OCI-LY1 (cell line): ENCODE measurements at regions not wholly inside any gene's neighbourhood (a gene's known extent, or its start where the extent isn't known, plus 50 kb on each side); places are given as distances from the start of the nearest gene placed in this dataset.

Experiments
- H2AFZ ChIP-seq: fragments of 200-600 bp; sonication (generic), shearing (Covaris generic); 2 replicates; pipeline ENCODE4 v1.6.0; 2014; ENCODE audit warnings: antibody characterized with exemption, mild to moderate bottlenecking, low read length
- H3F3A ChIP-seq: fragments of 200-600 bp; sonication (generic), shearing (Covaris generic); 2 replicates; pipeline ENCODE4 v1.6.0; 2014; ENCODE audit warnings: mild to moderate bottlenecking, antibody characterized with exemption, low read length, moderate library complexity; ENCODE audit not compliant: insufficient read depth
- H3K27ac ChIP-seq: fragments of 200-600 bp; sonication (generic); 2 replicates; pipeline ENCODE4 v1.5.1; 2014; ENCODE audit warnings: low read length, mixed run types, mild to moderate bottlenecking, low read depth; ENCODE audit not compliant: poor library complexity, severe bottlenecking
- H3K27me3 ChIP-seq: fragments of 200-600 bp; sonication (generic); 2 replicates; pipeline ENCODE4 v1.6.0; 2014; ENCODE audit warnings: antibody characterized with exemption, mild to moderate bottlenecking, low read length, moderate library complexity; ENCODE audit not compliant: insufficient read depth
- H3K36me3 ChIP-seq: fragments of 200-600 bp; sonication (generic); 2 replicates; pipeline ENCODE4 v1.6.1; 2014; ENCODE audit warnings: mild to moderate bottlenecking, antibody characterized with exemption, low read length, moderate library complexity, mixed read lengths; ENCODE audit not compliant: insufficient read depth
- H3K4me1 ChIP-seq: fragments of 200-600 bp; sonication (generic); 2 replicates; pipeline ENCODE4 v1.5.1; 2014; ENCODE audit warnings: mild to moderate bottlenecking, low read length, moderate library complexity; ENCODE audit not compliant: insufficient read depth, severe bottlenecking
- H3K4me2 ChIP-seq: fragments of 200-600 bp; sonication (generic), shearing (Covaris generic); 2 replicates; pipeline ENCODE4 v1.6.1; 2014; ENCODE audit warnings: low read length
- H3K4me3 ChIP-seq: fragments of 200-600 bp; sonication (generic); 2 replicates; pipeline ENCODE4 v1.5.1; 2014; ENCODE audit warnings: low read length, low read depth, mild to moderate bottlenecking, mixed read lengths; ENCODE audit not compliant: poor library complexity, severe bottlenecking
- H3K79me2 ChIP-seq: fragments of 200-600 bp; shearing (Covaris generic); 2 replicates; pipeline ENCODE4 v1.6.1; 2016; ENCODE audit warnings: mixed run types, low read length, mixed read lengths; ENCODE audit not compliant: insufficient read depth
- H3K9ac ChIP-seq: fragments of 200-600 bp; sonication (generic), shearing (Covaris generic); 2 replicates; pipeline ENCODE4 v1.6.1; 2014; ENCODE audit warnings: mild to moderate bottlenecking, low read length, mixed read lengths
- H3K9me2 ChIP-seq: fragments of 200-600 bp; sonication (generic), shearing (Covaris generic); 2 replicates; pipeline ENCODE4 v1.6.1; 2014; ENCODE audit warnings: low read depth, mild to moderate bottlenecking, low read length, mixed read lengths
- H3K9me3 ChIP-seq: fragments of 200-600 bp; shearing (Covaris generic); 2 replicates; pipeline ENCODE4 v1.6.1; 2014; ENCODE audit warnings: low read length, mixed read lengths
- H4K20me1 ChIP-seq: fragments of 200-600 bp; sonication (generic), shearing (Covaris generic); 2 replicates; pipeline ENCODE4 v1.6.0; 2016; ENCODE audit warnings: mild to moderate bottlenecking, low read length; ENCODE audit not compliant: insufficient read depth
- CTCF ChIP-seq: fragments of 200-600 bp; sonication (generic), shearing (Covaris generic); IDR thresholded peaks from 2 replicates; pipeline ENCODE4 v1.5.1; 2017; ENCODE audit warnings: mild to moderate bottlenecking, antibody characterized with exemption, low read length, moderate library complexity, mixed read lengths
- EZH2 ChIP-seq: fragments of 200-600 bp; sonication (generic), shearing (Covaris generic); IDR thresholded peaks from 2 replicates; pipeline ENCODE4 v1.8.0; 2017; ENCODE audit warnings: borderline replicate concordance, mixed run types, mild to moderate bottlenecking, antibody characterized with exemption, low read length, moderate library complexity, mixed read lengths

GRCh38 chr7:13217768-13218167 lies 530.3 kb downstream of the ARL4A start:
- no peak overlapping the region for H3K27ac ChIP-seq
- no peak overlapping the region for H3K4me2 ChIP-seq
- no peaks in the 10 kb centered on the region for H3K9me2 ChIP-seq
- H3K9me3 ChIP-seq: no peaks in the 10 kb centered on the region
- no peak overlapping the region for H3K9ac ChIP-seq
- no peaks in the 10 kb centered on the region for H3F3A ChIP-seq
- TF ChIP-seq EZH2 (no peak), CTCF (no peak)
- H3K79me2 ChIP-seq: no peaks in the 10 kb centered on the region
- no peaks in the 10 kb centered on the region for H3K36me3 ChIP-seq
- H2AFZ ChIP-seq: no peak overlapping the region
- H3K4me3 ChIP-seq: no peak overlapping the region
- no peaks in the 10 kb centered on the region for H4K20me1 ChIP-seq
- no peaks in the 10 kb centered on the region for H3K27me3 ChIP-seq
- H3K4me1 ChIP-seq: no peaks in the 10 kb centered on the region

GRCh38 chr7:13225068-13225467 lies 537.6 kb downstream of the ARL4A start:
- Histone ChIP-seq H3K4me1 (no peaks in the 10 kb centered on the region), H3K27me3 (no peaks in the 10 kb centered on the region)

GRCh38 chr7:13226385-13226784 lies 539.0 kb downstream of the ARL4A start:
- Histone ChIP-seq H4K20me1 (0 out of 2 replicates have a peak, but pooled peaks cover 3% of the 10 kb centered on the region), H3K9me3 (no peaks in the 10 kb centered on the region), H3F3A (no peaks in the 10 kb centered on the region), H3K4me1 (no peaks in the 10 kb centered on the region), H3K4me2 (no peak overlapping the region), H3K27ac (no peak overlapping the region), H2AFZ (no peak overlapping the region), H3K9ac (no peak overlapping the region), H3K4me3 (no peak overlapping the region), H3K36me3 (no peaks in the 10 kb centered on the region), H3K27me3 (no peaks in the 10 kb centered on the region), H3K79me2 (no peaks in the 10 kb centered on the region), H3K9me2 (no peaks in the 10 kb centered on the region)
- TF ChIP-seq CTCF (no peak), EZH2 (no peak)

More at GRCh38 chr7:13225068-13225467, 537.6 kb downstream of the ARL4A start:
- Histone ChIP-seq H3K9ac (no peak overlapping the region), H3K9me2 (no peaks in the 10 kb centered on the region), H3K27ac (no peak overlapping the region), H3K4me2 (no peak overlapping the region), H3K36me3 (no peaks in the 10 kb centered on the region), H3K4me3 (no peak overlapping the region), H4K20me1 (0 out of 2 replicates have a peak, but pooled peaks cover 3% of the 10 kb centered on the region), H2AFZ (no peak overlapping the region), H3F3A (no peaks in the 10 kb centered on the region), H3K79me2 (no peaks in the 10 kb centered on the region), H3K9me3 (no peaks in the 10 kb centered on the region)
- TF ChIP-seq EZH2 (no peak), CTCF (no peak)
